Endothelial cell of umbilical vein (primary cell): ENCODE measurements at regions not wholly inside any gene's neighbourhood (a gene's known extent, or its start where the extent isn't known, plus 50 kb on each side); places are given as distances from the start of the nearest gene placed in this dataset.

ENCODE experiments used
- BruUV-seq: library from RNA; stranded (reverse); fragments of 400-500 nt; replicated peaks from 2 replicates; lab custom pipeline; 2021; lab: Mats Ljungman, UMichigan
- CTCF ChIA-PET: fragments of 300-600, 350-600 bp; sonication (Branson Sonifier 250); formaldehyde crosslinking; loops from one replicate; lab custom pipeline; 2021; ENCODE audit warnings: antibody characterized with exemption, inconsistent platforms; lab: Charles Lee
- POLR2A ChIA-PET: fragments of 300-600, 350-600 bp; sonication (Branson Sonifier 250); formaldehyde crosslinking; loops from one replicate; lab custom pipeline; 2021; ENCODE audit warnings: antibody characterized with exemption, inconsistent platforms; lab: Charles Lee
- DNase-seq: peaks from one replicate; pipeline ENCODE4 v3.0.0-alpha.2; 2011; ENCODE audit warnings: low read depth, low spot score
- FAIRE-seq: peaks from 2 replicates; lab custom pipeline; 2011; peaks lifted over from hg19 to GRCh38; lab: Jason Lieb, UNC
- H2AFZ ChIP-seq: 2 replicates; pipeline ENCODE4 v1.6.0; 2012; ENCODE audit warnings: low read depth, low read length, control low read depth, inconsistent platforms
- H3K27ac ChIP-seq: 2 replicates; pipeline ENCODE4 v1.5.1; 2011; ENCODE audit warnings: low read depth, mild to moderate bottlenecking, control low read depth, low read length, moderate library complexity; ENCODE audit not compliant: insufficient read depth
- H3K27me3 ChIP-seq, 2 experiments: 2 replicates each; pipeline versions ENCODE4 v1.6.0 to v1.6.1; 2011; ENCODE audit warnings: low read length in 2 of 2, mixed read lengths in 1 of 2; ENCODE audit not compliant: control insufficient read depth in 2 of 2, insufficient read depth in 2 of 2
- H3K36me3 ChIP-seq, 2 experiments: 2 replicates in 1 of 2; 3 replicates in 1 of 2; pipeline ENCODE4 v1.5.1; 2011; ENCODE audit warnings: low read length in 2 of 2, mild to moderate bottlenecking in 1 of 2, moderate library complexity in 1 of 2; ENCODE audit not compliant: control insufficient read depth in 2 of 2, insufficient read depth in 2 of 2; ENCODE audit errors: extremely low read depth in 1 of 2
- H3K4me1 ChIP-seq: 3 replicates; pipeline ENCODE4 v1.5.1; 2011; ENCODE audit warnings: mild to moderate bottlenecking, low read length; ENCODE audit not compliant: control insufficient read depth, insufficient read depth; ENCODE audit errors: extremely low read depth
- H3K4me2 ChIP-seq: 2 replicates; pipeline ENCODE4 v1.6.1; 2011; ENCODE audit warnings: low read length, control low read depth, mixed read lengths; ENCODE audit not compliant: insufficient read depth
- H3K4me3 ChIP-seq, 3 experiments: fragments of 200-600 bp in 1 of 3; sonication (generic), shearing (Covaris generic) in 1 of 3; replicated peaks in 1 of 3; 2 replicates each; pipeline ENCODE4 v1.5.1; 2011 to 2016; ENCODE audit warnings: control low read depth in 3 of 3, low read length in 3 of 3, mild to moderate bottlenecking in 2 of 3, inconsistent platforms in 1 of 3, low read depth in 1 of 3, moderate library complexity in 1 of 3; ENCODE audit not compliant: insufficient read depth in 1 of 3
- H3K79me2 ChIP-seq: 2 replicates; pipeline ENCODE4 v1.6.0; 2012; ENCODE audit warnings: low read length, inconsistent platforms; ENCODE audit not compliant: control insufficient read depth, insufficient read depth
- H3K9ac ChIP-seq: replicated peaks from 2 replicates; pipeline ENCODE3; 2011; ENCODE audit warnings: low read length, control low read depth; ENCODE audit not compliant: insufficient read depth; ENCODE audit errors: extremely low read depth
- H3K9me1 ChIP-seq: replicated peaks from 3 replicates; pipeline ENCODE4 v1.6.0; 2011; ENCODE audit warnings: mild to moderate bottlenecking, low read length; ENCODE audit not compliant: control insufficient read depth, insufficient read depth; ENCODE audit errors: extremely low read depth
- H3K9me3 ChIP-seq: replicated peaks from 2 replicates; pipeline ENCODE4 v1.5.1; 2012; ENCODE audit warnings: low read length, inconsistent platforms; ENCODE audit not compliant: control insufficient read depth, insufficient read depth
- H4K20me1 ChIP-seq: replicated peaks from 2 replicates; pipeline ENCODE3; 2011; ENCODE audit warnings: mild to moderate bottlenecking, low read length; ENCODE audit not compliant: control insufficient read depth, insufficient read depth; ENCODE audit errors: extremely low read depth
- EZH2 ChIP-seq: IDR thresholded peaks from 2 replicates; pipeline ENCODE4 v1.6.1; 2012; ENCODE audit warnings: borderline replicate concordance, low read depth, mild to moderate bottlenecking, moderate library complexity, low read length, inconsistent platforms; ENCODE audit not compliant: severe bottlenecking
- FOS ChIP-seq: IDR thresholded peaks from 2 replicates; pipeline ENCODE4 v1.6.1; 2011; ENCODE audit warnings: mild to moderate bottlenecking, low read length, moderate library complexity, borderline replicate concordance; ENCODE audit not compliant: insufficient read depth
- GATA2 ChIP-seq: IDR thresholded peaks from 2 replicates; pipeline ENCODE4 v1.7.0; 2011; ENCODE audit warnings: low read depth, mild to moderate bottlenecking, moderate library complexity, mixed read lengths, low read length; ENCODE audit not compliant: insufficient read length, insufficient read depth
- JUN ChIP-seq: IDR thresholded peaks from 2 replicates; pipeline ENCODE4 v1.6.1; 2011; ENCODE audit warnings: borderline replicate concordance, low read depth; ENCODE audit not compliant: insufficient read length, insufficient read depth
- MAX ChIP-seq: IDR thresholded peaks from 2 replicates; pipeline ENCODE4 v1.6.1; 2011; ENCODE audit not compliant: insufficient read depth, insufficient read length
- MYC ChIP-seq: IDR thresholded peaks from one replicate; pipeline ENCODE4 v1.6.1; 2011; ENCODE audit warnings: mild to moderate bottlenecking, low read depth, low read length
- POLR2A ChIP-seq: IDR thresholded peaks from 2 replicates; pipeline ENCODE4 v1.6.1; 2012; ENCODE audit warnings: low read depth, mild to moderate bottlenecking, control low read depth, low read length
- POLR2AphosphoS5 ChIP-seq: IDR thresholded peaks from 2 replicates; pipeline ENCODE4 v1.6.1; 2012; ENCODE audit warnings: low read depth, mild to moderate bottlenecking, control low read depth, low read length, moderate library complexity; ENCODE audit not compliant: insufficient read depth
- dilution Hi-C: fragments of 300-500 bp; cut with MboI; formaldehyde crosslinking; loops from one replicate; pipeline ENCODE4 v1.15.0; 2019; ENCODE audit warnings: low sequenced_read_pairs; ENCODE audit not compliant: extremely low pct_ligation_motif_present
- intact Hi-C: fragments of 100-400 bp; cut with micrococcal nuclease; formaldehyde crosslinking; loops from one replicate; pipeline ENCODE4 v1.10.0; 2022
- TF ChIP-seq, protein P1 (sequence below), 2 donors: IDR thresholded peaks; 1 replicate in 1 of 2; 2 replicates in 1 of 2; pipeline ENCODE4 v1.5.1; 2011; ENCODE audit warnings: low read length in 2 of 2, mild to moderate bottlenecking in 2 of 2, moderate library complexity in 2 of 2, control low read depth in 1 of 2, inconsistent platforms in 1 of 2, low read depth in 1 of 2; ENCODE audit not compliant: insufficient read depth in 1 of 2; ENCODE audit errors: extremely low read depth in 1 of 2

DNA sequence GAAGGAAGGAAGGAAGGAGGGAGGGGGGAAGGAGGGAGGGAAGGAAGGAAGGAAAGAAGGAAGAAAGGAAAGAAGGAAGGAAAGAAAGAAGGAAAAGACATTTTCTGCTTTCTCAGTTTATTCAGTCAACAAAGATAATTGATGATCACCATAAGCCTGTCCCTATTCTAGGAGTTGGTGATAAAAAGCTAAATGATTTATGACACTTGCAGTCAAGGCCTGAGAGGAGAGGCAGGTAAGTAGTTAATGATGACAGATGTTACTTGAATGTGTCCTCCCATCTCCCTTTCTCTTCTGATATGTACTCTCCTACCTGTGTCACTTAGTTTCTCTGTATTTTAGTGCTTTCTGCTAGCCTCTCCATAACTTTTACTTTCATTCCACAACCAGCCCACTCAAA, 141.3 kb downstream of the SLITRK6 start:
- Histone ChIP-seq H3K9ac (no peak overlapping the region), H3K79me2 (no peaks in the 10 kb centered on the region), H3K27me3 (no peaks in the 10 kb centered on the region), H4K20me1 (no peaks in the 10 kb centered on the region), H3K27ac (no peak overlapping the region), H3K4me2 (no peak overlapping the region), H2AFZ (no peak overlapping the region), H3K9me3 (peaks cover 3% of the 10 kb centered on the region), H3K9me1 (no peaks in the 10 kb centered on the region), H3K36me3 (no peaks in the 10 kb centered on the region), H3K4me3 (no peak overlapping the region), H3K4me1 (no peaks in the 10 kb centered on the region)
- CTCF ChIA-PET, result no interaction called here
- dilution Hi-C loops (no loop called here), intact Hi-C loops (no loop called here)
- BruUV-seq, result no TSS peak
- DNase-seq (no peak), FAIRE-seq (no peak)
- POLR2A ChIA-PET, result no interaction called here
- TF ChIP-seq POLR2A, result no peak
- TF ChIP-seq JUN, result no peak
- TF ChIP-seq FOS, result no peak
- no peak for TF ChIP-seq POLR2AphosphoS5
- TF ChIP-seq MAX, result no peak
- TF ChIP-seq, protein P1, sequence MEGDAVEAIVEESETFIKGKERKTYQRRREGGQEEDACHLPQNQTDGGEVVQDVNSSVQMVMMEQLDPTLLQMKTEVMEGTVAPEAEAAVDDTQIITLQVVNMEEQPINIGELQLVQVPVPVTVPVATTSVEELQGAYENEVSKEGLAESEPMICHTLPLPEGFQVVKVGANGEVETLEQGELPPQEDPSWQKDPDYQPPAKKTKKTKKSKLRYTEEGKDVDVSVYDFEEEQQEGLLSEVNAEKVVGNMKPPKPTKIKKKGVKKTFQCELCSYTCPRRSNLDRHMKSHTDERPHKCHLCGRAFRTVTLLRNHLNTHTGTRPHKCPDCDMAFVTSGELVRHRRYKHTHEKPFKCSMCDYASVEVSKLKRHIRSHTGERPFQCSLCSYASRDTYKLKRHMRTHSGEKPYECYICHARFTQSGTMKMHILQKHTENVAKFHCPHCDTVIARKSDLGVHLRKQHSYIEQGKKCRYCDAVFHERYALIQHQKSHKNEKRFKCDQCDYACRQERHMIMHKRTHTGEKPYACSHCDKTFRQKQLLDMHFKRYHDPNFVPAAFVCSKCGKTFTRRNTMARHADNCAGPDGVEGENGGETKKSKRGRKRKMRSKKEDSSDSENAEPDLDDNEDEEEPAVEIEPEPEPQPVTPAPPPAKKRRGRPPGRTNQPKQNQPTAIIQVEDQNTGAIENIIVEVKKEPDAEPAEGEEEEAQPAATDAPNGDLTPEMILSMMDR (IDR thresholded peaks at IDR 0.05; ENCODE audit: extremely low read depth in 1 of 2, insufficient read depth in 1 of 2, low read depth in 1 of 2, low read length in 2 of 2), result no peak
- TF ChIP-seq MYC, result no peak
- TF ChIP-seq GATA2, result no peak
- TF ChIP-seq EZH2, result no peak
